Endothelial cell of umbilical vein (primary cell): ENCODE measurements at regions not wholly inside any gene's neighbourhood (a gene's known extent, or its start where the extent isn't known, plus 50 kb on each side); places are given as distances from the start of the nearest gene placed in this dataset.

Experiments used
- BruUV-seq: library from RNA; stranded (reverse); fragments of 400-500 nt; replicated peaks from 2 replicates; lab custom pipeline; 2021; lab: Mats Ljungman, UMichigan
- CTCF ChIA-PET: fragments of 300-600, 350-600 bp; sonication (Branson Sonifier 250); formaldehyde crosslinking; loops from one replicate; lab custom pipeline; 2021; ENCODE audit warnings: antibody characterized with exemption, inconsistent platforms; lab: Charles Lee
- POLR2A ChIA-PET: fragments of 300-600, 350-600 bp; sonication (Branson Sonifier 250); formaldehyde crosslinking; loops from one replicate; lab custom pipeline; 2021; ENCODE audit warnings: antibody characterized with exemption, inconsistent platforms; lab: Charles Lee
- DNase-seq: peaks from one replicate; pipeline ENCODE4 v3.0.0-alpha.2; 2011; ENCODE audit warnings: low read depth, low spot score
- FAIRE-seq: peaks from 2 replicates; lab custom pipeline; 2011; peaks lifted over from hg19 to GRCh38; lab: Jason Lieb, UNC
- H2AFZ ChIP-seq: 2 replicates; pipeline ENCODE4 v1.6.0; 2012; ENCODE audit warnings: low read depth, low read length, control low read depth, inconsistent platforms
- H3K27ac ChIP-seq: 2 replicates; pipeline ENCODE4 v1.5.1; 2011; ENCODE audit warnings: low read depth, mild to moderate bottlenecking, control low read depth, low read length, moderate library complexity; ENCODE audit not compliant: insufficient read depth
- H3K27me3 ChIP-seq, 2 experiments: 2 replicates each; pipeline versions ENCODE4 v1.6.0 to v1.6.1; 2011; ENCODE audit warnings: low read length in 2 of 2, mixed read lengths in 1 of 2; ENCODE audit not compliant: control insufficient read depth in 2 of 2, insufficient read depth in 2 of 2
- H3K36me3 ChIP-seq, 2 experiments: 2 replicates in 1 of 2; 3 replicates in 1 of 2; pipeline ENCODE4 v1.5.1; 2011; ENCODE audit warnings: low read length in 2 of 2, mild to moderate bottlenecking in 1 of 2, moderate library complexity in 1 of 2; ENCODE audit not compliant: control insufficient read depth in 2 of 2, insufficient read depth in 2 of 2; ENCODE audit errors: extremely low read depth in 1 of 2
- H3K4me1 ChIP-seq: 3 replicates; pipeline ENCODE4 v1.5.1; 2011; ENCODE audit warnings: mild to moderate bottlenecking, low read length; ENCODE audit not compliant: control insufficient read depth, insufficient read depth; ENCODE audit errors: extremely low read depth
- H3K4me2 ChIP-seq: 2 replicates; pipeline ENCODE4 v1.6.1; 2011; ENCODE audit warnings: low read length, control low read depth, mixed read lengths; ENCODE audit not compliant: insufficient read depth
- H3K4me3 ChIP-seq, 3 experiments: fragments of 200-600 bp in 1 of 3; sonication (generic), shearing (Covaris generic) in 1 of 3; replicated peaks in 1 of 3; 2 replicates each; pipeline ENCODE4 v1.5.1; 2011 to 2016; ENCODE audit warnings: control low read depth in 3 of 3, low read length in 3 of 3, mild to moderate bottlenecking in 2 of 3, inconsistent platforms in 1 of 3, low read depth in 1 of 3, moderate library complexity in 1 of 3; ENCODE audit not compliant: insufficient read depth in 1 of 3
- H3K79me2 ChIP-seq: 2 replicates; pipeline ENCODE4 v1.6.0; 2012; ENCODE audit warnings: low read length, inconsistent platforms; ENCODE audit not compliant: control insufficient read depth, insufficient read depth
- H3K9ac ChIP-seq: replicated peaks from 2 replicates; pipeline ENCODE3; 2011; ENCODE audit warnings: low read length, control low read depth; ENCODE audit not compliant: insufficient read depth; ENCODE audit errors: extremely low read depth
- H3K9me1 ChIP-seq: replicated peaks from 3 replicates; pipeline ENCODE4 v1.6.0; 2011; ENCODE audit warnings: mild to moderate bottlenecking, low read length; ENCODE audit not compliant: control insufficient read depth, insufficient read depth; ENCODE audit errors: extremely low read depth
- H3K9me3 ChIP-seq: replicated peaks from 2 replicates; pipeline ENCODE4 v1.5.1; 2012; ENCODE audit warnings: low read length, inconsistent platforms; ENCODE audit not compliant: control insufficient read depth, insufficient read depth
- H4K20me1 ChIP-seq: replicated peaks from 2 replicates; pipeline ENCODE3; 2011; ENCODE audit warnings: mild to moderate bottlenecking, low read length; ENCODE audit not compliant: control insufficient read depth, insufficient read depth; ENCODE audit errors: extremely low read depth
- CTCF ChIP-seq, 2 donors: IDR thresholded peaks; 1 replicate in 1 of 2; 2 replicates in 1 of 2; pipeline ENCODE4 v1.5.1; 2011; ENCODE audit warnings: low read length in 2 of 2, mild to moderate bottlenecking in 2 of 2, moderate library complexity in 2 of 2, control low read depth in 1 of 2, inconsistent platforms in 1 of 2, low read depth in 1 of 2; ENCODE audit not compliant: insufficient read depth in 1 of 2; ENCODE audit errors: extremely low read depth in 1 of 2
- EZH2 ChIP-seq: IDR thresholded peaks from 2 replicates; pipeline ENCODE4 v1.6.1; 2012; ENCODE audit warnings: borderline replicate concordance, low read depth, mild to moderate bottlenecking, moderate library complexity, low read length, inconsistent platforms; ENCODE audit not compliant: severe bottlenecking
- FOS ChIP-seq: IDR thresholded peaks from 2 replicates; pipeline ENCODE4 v1.6.1; 2011; ENCODE audit warnings: mild to moderate bottlenecking, low read length, moderate library complexity, borderline replicate concordance; ENCODE audit not compliant: insufficient read depth
- GATA2 ChIP-seq: IDR thresholded peaks from 2 replicates; pipeline ENCODE4 v1.7.0; 2011; ENCODE audit warnings: low read depth, mild to moderate bottlenecking, moderate library complexity, mixed read lengths, low read length; ENCODE audit not compliant: insufficient read length, insufficient read depth
- JUN ChIP-seq: IDR thresholded peaks from 2 replicates; pipeline ENCODE4 v1.6.1; 2011; ENCODE audit warnings: borderline replicate concordance, low read depth; ENCODE audit not compliant: insufficient read length, insufficient read depth
- MAX ChIP-seq: IDR thresholded peaks from 2 replicates; pipeline ENCODE4 v1.6.1; 2011; ENCODE audit not compliant: insufficient read depth, insufficient read length
- MYC ChIP-seq: IDR thresholded peaks from one replicate; pipeline ENCODE4 v1.6.1; 2011; ENCODE audit warnings: mild to moderate bottlenecking, low read depth, low read length
- POLR2A ChIP-seq: IDR thresholded peaks from 2 replicates; pipeline ENCODE4 v1.6.1; 2012; ENCODE audit warnings: low read depth, mild to moderate bottlenecking, control low read depth, low read length
- POLR2AphosphoS5 ChIP-seq: IDR thresholded peaks from 2 replicates; pipeline ENCODE4 v1.6.1; 2012; ENCODE audit warnings: low read depth, mild to moderate bottlenecking, control low read depth, low read length, moderate library complexity; ENCODE audit not compliant: insufficient read depth
- dilution Hi-C: fragments of 300-500 bp; cut with MboI; formaldehyde crosslinking; loops from one replicate; pipeline ENCODE4 v1.15.0; 2019; ENCODE audit warnings: low sequenced_read_pairs; ENCODE audit not compliant: extremely low pct_ligation_motif_present
- intact Hi-C: fragments of 100-400 bp; cut with micrococcal nuclease; formaldehyde crosslinking; loops from one replicate; pipeline ENCODE4 v1.10.0; 2022

GRCh38 chr4:189600264-189600663 lies 340.4 kb upstream of the FRG1 start:
- no peak overlapping the region for H3K27ac ChIP-seq
- peaks cover 6% of the 10 kb centered on the region for H3K9me3 ChIP-seq
- H3K27me3 ChIP-seq = no peaks in the 10 kb centered on the region
- FAIRE-seq = no peak
- H2AFZ ChIP-seq = no peak overlapping the region
- H3K36me3 ChIP-seq = no peaks in the 10 kb centered on the region
- H3K9ac ChIP-seq = no peak overlapping the region
- TF ChIP-seq POLR2A (no peak), MAX (no peak), FOS (no peak), POLR2AphosphoS5 (no peak), CTCF (IDR thresholded peaks at IDR 0.05; ENCODE audit: extremely low read depth in 1 of 2, insufficient read depth in 1 of 2, low read depth in 1 of 2, low read length in 2 of 2) (no peak), JUN (no peak), EZH2 (no peak), GATA2 (no peak), MYC (no peak)
- H3K9me1 ChIP-seq = no peaks in the 10 kb centered on the region
- DNase-seq = no peak
- no peak overlapping the region for H3K4me3 ChIP-seq
- H3K79me2 ChIP-seq = no peaks in the 10 kb centered on the region
- ChIA-PET CTCF (no interaction called here), POLR2A (no interaction called here)
- no TSS peak for BruUV-seq
- H3K4me1 ChIP-seq = no peaks in the 10 kb centered on the region
- dilution Hi-C loops = no loop called here
- no peaks in the 10 kb centered on the region for H4K20me1 ChIP-seq
- no peak overlapping the region for H3K4me2 ChIP-seq
- intact Hi-C loops = no loop called here
